Adipocyte (in vitro differentiated cells): ENCODE measurements at regions not wholly inside any gene's neighbourhood (a gene's known extent, or its start where the extent isn't known, plus 50 kb on each side); places are given as distances from the start of the nearest gene placed in this dataset.
A peak's percentile ranks its signal among the peaks of the same experiment; 100 is the strongest.

Experiments
- DNase-seq: peaks from one replicate; pipeline ENCODE4 v3.0.0-alpha.2; 2015; ENCODE audit warnings: low read depth
- H3K27me3 ChIP-seq: replicated peaks from 2 replicates; pipeline ENCODE4 v1.7.0; 2013; ENCODE audit warnings: mild to moderate bottlenecking, low read length, moderate library complexity; ENCODE audit not compliant: control insufficient read depth, insufficient read depth
- H3K36me3 ChIP-seq: 2 replicates; pipeline ENCODE4 v1.7.0; 2013; ENCODE audit warnings: low read length, mild to moderate bottlenecking, moderate library complexity; ENCODE audit not compliant: control insufficient read depth, insufficient read depth, severe bottlenecking
- H3K4me1 ChIP-seq: 2 replicates; pipeline ENCODE4 v1.7.0; 2013; ENCODE audit warnings: mild to moderate bottlenecking, low read length, moderate library complexity; ENCODE audit not compliant: control insufficient read depth, insufficient read depth
- H3K4me3 ChIP-seq: 2 replicates; pipeline ENCODE4 v1.7.0; 2013; ENCODE audit warnings: mild to moderate bottlenecking, low read length, moderate library complexity
- H3K9ac ChIP-seq: 2 replicates; pipeline ENCODE4 v1.7.0; 2013; ENCODE audit warnings: mild to moderate bottlenecking, low read length, moderate library complexity
- H3K9me3 ChIP-seq: 2 replicates; pipeline ENCODE4 v1.7.0; 2013; ENCODE audit warnings: mild to moderate bottlenecking, low read length, moderate library complexity; ENCODE audit not compliant: control insufficient read depth

GRCh38 chr6:19753826-19754225, 83.3 kb upstream of the ID4 start:
- no peak overlapping the region for H3K9ac ChIP-seq
- H3K4me1 ChIP-seq, result peaks cover 14% of the 10 kb centered on the region
- H3K4me3 ChIP-seq, result no peak overlapping the region
- no peaks in the 10 kb centered on the region for H3K36me3 ChIP-seq
- H3K27me3 ChIP-seq, result no peaks in the 10 kb centered on the region
- no peak for DNase-seq
- H3K9me3 ChIP-seq, result no peaks in the 10 kb centered on the region

GRCh38 chr6:19754686-19755085, 82.5 kb upstream of the ID4 start:
- Histone ChIP-seq H3K4me3 (no peak overlapping the region), H3K4me1 (peaks cover 22% of the 10 kb centered on the region), H3K36me3 (no peaks in the 10 kb centered on the region), H3K9ac (no peak overlapping the region), H3K27me3 (no peaks in the 10 kb centered on the region), H3K9me3 (no peaks in the 10 kb centered on the region)
- DNase-seq, result no peak

- Histone ChIP-seq H3K4me1 (peaks cover 22% of the 10 kb centered on the region), H3K9ac (no peak overlapping the region), H3K4me3 (no peak overlapping the region), H3K27me3 (no peaks in the 10 kb centered on the region), H3K36me3 (no peaks in the 10 kb centered on the region), H3K9me3 (no peaks in the 10 kb centered on the region)
- DNase-seq, result no peak
These were observed 82.0 kb upstream of the ID4 start for GRCh38 chr6:19755181-19755580.

- H3K9ac ChIP-seq, result no peak overlapping the region
- H3K27me3 ChIP-seq, result no peaks in the 10 kb centered on the region
- H3K36me3 ChIP-seq, result no peaks in the 10 kb centered on the region
- peak; percentile 27 for DNase-seq
- H3K9me3 ChIP-seq, result no peaks in the 10 kb centered on the region
- H3K4me3 ChIP-seq, result no peak overlapping the region
- peaks cover 22% of the 10 kb centered on the region for H3K4me1 ChIP-seq
These were observed 80.1 kb upstream of the ID4 start for GRCh38 chr6:19757036-19757435.

GRCh38 chr6:19759117-19759880, 77.9 kb upstream of the ID4 start:
- Histone ChIP-seq H3K9me3 (no peaks in the 10 kb centered on the region), H3K36me3 (no peaks in the 10 kb centered on the region), H3K4me1 (peaks cover 24% of the 10 kb centered on the region), H3K9ac (no peak overlapping the region), H3K4me3 (no peak overlapping the region), H3K27me3 (no peaks in the 10 kb centered on the region)
- peak; percentile 30 for DNase-seq

GRCh38 chr6:19761121-19761520, 76.0 kb upstream of the ID4 start:
- Histone ChIP-seq H3K4me3 (no peak overlapping the region), H3K36me3 (no peaks in the 10 kb centered on the region), H3K9me3 (no peaks in the 10 kb centered on the region), H3K27me3 (no peaks in the 10 kb centered on the region), H3K4me1 (peaks cover 24% of the 10 kb centered on the region), H3K9ac (no peak overlapping the region)
- DNase-seq, result no peak

GRCh38 chr6:19771753-19772336, 65.3 kb upstream of the ID4 start:
- peak; percentile 6 for DNase-seq
- no peak overlapping the region for H3K9ac ChIP-seq
- no peaks in the 10 kb centered on the region for H3K27me3 ChIP-seq
- no peaks in the 10 kb centered on the region for H3K36me3 ChIP-seq
- no peak overlapping the region for H3K4me3 ChIP-seq
- H3K4me1 ChIP-seq, result no peaks in the 10 kb centered on the region
- no peaks in the 10 kb centered on the region for H3K9me3 ChIP-seq

- Histone ChIP-seq H3K27me3 (no peaks in the 10 kb centered on the region), H3K4me3 (no peak overlapping the region), H3K4me1 (no peaks in the 10 kb centered on the region), H3K9me3 (no peaks in the 10 kb centered on the region), H3K9ac (no peak overlapping the region), H3K36me3 (no peaks in the 10 kb centered on the region)
- DNase-seq, result no peak
These were observed 64.3 kb upstream of the ID4 start for GRCh38 chr6:19772891-19773290.

GRCh38 chr6:19781269-19781668, 55.9 kb upstream of the ID4 start:
- Histone ChIP-seq H3K36me3 (no peaks in the 10 kb centered on the region), H3K27me3 (no peaks in the 10 kb centered on the region), H3K9me3 (no peaks in the 10 kb centered on the region), H3K4me1 (peaks cover 8% of the 10 kb centered on the region), H3K4me3 (no peak overlapping the region), H3K9ac (no peak overlapping the region)
- DNase-seq, result no peak

GRCh38 chr6:19782588-19782987, 54.6 kb upstream of the ID4 start:
- Histone ChIP-seq H3K36me3 (no peaks in the 10 kb centered on the region), H3K9ac (no peak overlapping the region)

More at GRCh38 chr6:19782588-19782987, 54.6 kb upstream of the ID4 start:
- H3K4me1 ChIP-seq, result peaks cover 8% of the 10 kb centered on the region
- no peak overlapping the region for H3K4me3 ChIP-seq
- DNase-seq, result no peak
- H3K9me3 ChIP-seq, result no peaks in the 10 kb centered on the region
- H3K27me3 ChIP-seq, result no peaks in the 10 kb centered on the region
